WTC11 (cell line): ENCODE measurements at regions not wholly inside any gene's neighbourhood (a gene's known extent, or its start where the extent isn't known, plus 50 kb on each side); places are given as distances from the start of the nearest gene placed in this dataset.

ENCODE experiments used
- ATAC-seq: fragments of 200-7000 bp; cut with Tn5 transposase; 2 replicates; pipeline ENCODE4 v1.10.0; 2021; ENCODE audit warnings: mild to moderate bottlenecking, moderate library complexity
- CTCF ChIA-PET: fragments of 300-600 bp; sonication (Branson Sonifier 250); formaldehyde crosslinking; loops from one replicate; lab custom pipeline; 2021; ENCODE audit warnings: antibody characterized with exemption; lab: Charles Lee
- POLR2A ChIA-PET: fragments of 350-600 bp; sonication (Branson Sonifier 250); formaldehyde crosslinking; loops from one replicate; lab custom pipeline; 2021; ENCODE audit warnings: antibody characterized with exemption; lab: Charles Lee
- DNase-seq: peaks from one replicate; pipeline ENCODE4 v3.0.0; 2021; ENCODE audit warnings: low spot score
- H3K27ac Mint-ChIP-seq: 2 replicates; pipeline ENCODE4 v1.8.0; 2021; ENCODE audit warnings: mixed read lengths
- H3K27me3 Mint-ChIP-seq: 2 replicates; pipeline ENCODE4 v1.8.0; 2021; ENCODE audit warnings: low read depth, mild to moderate bottlenecking, moderate library complexity, mixed read lengths
- H3K36me3 Mint-ChIP-seq: 2 replicates; pipeline ENCODE4 v1.8.0; 2021; ENCODE audit warnings: mixed read lengths
- H3K4me1 Mint-ChIP-seq: 2 replicates; pipeline ENCODE4 v1.8.0; 2022; ENCODE audit warnings: mixed read lengths
- H3K4me3 Mint-ChIP-seq: 2 replicates; pipeline ENCODE4 v1.8.0; 2021; ENCODE audit warnings: mild to moderate bottlenecking, moderate library complexity, mixed read lengths
- H3K9me3 Mint-ChIP-seq: 2 replicates; pipeline ENCODE4 v1.8.0; 2021; ENCODE audit warnings: mixed read lengths
- ATF1 ChIP-seq: sonication (generic); formaldehyde crosslinking; IDR thresholded peaks from 2 replicates; pipeline ENCODE4 v1.8.1; 2023; ENCODE audit warnings: mild to moderate bottlenecking, moderate library complexity, missing genetic modification reagents
- ELF4 ChIP-seq: sonication (generic); formaldehyde crosslinking; IDR thresholded peaks from 2 replicates; pipeline ENCODE4 v1.8.1; 2022; ENCODE audit warnings: low read depth, mild to moderate bottlenecking, moderate library complexity, missing genetic modification reagents
- FOXK1 ChIP-seq: sonication (generic); formaldehyde crosslinking; IDR thresholded peaks from 2 replicates; pipeline ENCODE4 v1.8.0; 2022; ENCODE audit warnings: mild to moderate bottlenecking, moderate library complexity, missing genetic modification reagents
- FOXP1 ChIP-seq: sonication (generic); formaldehyde crosslinking; IDR thresholded peaks from 2 replicates; pipeline ENCODE4 v1.8.0; 2022; ENCODE audit warnings: missing genetic modification reagents, mild to moderate bottlenecking, moderate library complexity, borderline replicate concordance
- GRHL2 ChIP-seq: fragments of 250-450 bp; sonication (Bioruptor Pico); IDR thresholded peaks from 2 replicates; pipeline ENCODE4 v1.8.0; 2022; ENCODE audit warnings: mild to moderate bottlenecking, moderate library complexity; ENCODE audit not compliant: insufficient replicate concordance, severe bottlenecking
- JAZF1 ChIP-seq: fragments of 250-450 bp; sonication (Bioruptor Pico); IDR thresholded peaks from 2 replicates; pipeline ENCODE4 v1.9.0; 2021; ENCODE audit warnings: moderate library complexity, mild to moderate bottlenecking, inconsistent platforms
- JUN ChIP-seq: sonication (generic); formaldehyde crosslinking; IDR thresholded peaks from 2 replicates; pipeline ENCODE4 v1.8.0; 2023; ENCODE audit warnings: mild to moderate bottlenecking, missing genetic modification reagents
- OVOL2 ChIP-seq: fragments of 250-450 bp; sonication (Bioruptor Pico); IDR thresholded peaks from 2 replicates; pipeline ENCODE4 v1.9.0; 2021; ENCODE audit warnings: mild to moderate bottlenecking, borderline replicate concordance
- SOX15 ChIP-seq: fragments of 250-450 bp; sonication (Bioruptor Pico); IDR thresholded peaks from 2 replicates; pipeline ENCODE4 v1.9.0; 2021; ENCODE audit warnings: mild to moderate bottlenecking
- TEAD1 ChIP-seq: sonication (generic); formaldehyde crosslinking; IDR thresholded peaks from 2 replicates; pipeline ENCODE4 v1.8.0; 2022; ENCODE audit warnings: mild to moderate bottlenecking, missing genetic modification reagents
- ZBTB21 ChIP-seq: sonication (generic); formaldehyde crosslinking; IDR thresholded peaks from 2 replicates; pipeline ENCODE4 v1.8.1; 2023; ENCODE audit warnings: mild to moderate bottlenecking, missing genetic modification reagents, borderline replicate concordance
- ZNF121 ChIP-seq: sonication (generic); formaldehyde crosslinking; IDR thresholded peaks from 2 replicates; pipeline ENCODE4 v1.8.0; 2023; ENCODE audit warnings: missing genetic modification reagents
- ZNF232 ChIP-seq: sonication (generic); formaldehyde crosslinking; IDR thresholded peaks from 2 replicates; pipeline ENCODE4 v1.8.0; 2022; ENCODE audit warnings: mild to moderate bottlenecking, missing genetic modification reagents
- ZNF263 ChIP-seq: sonication (generic); formaldehyde crosslinking; IDR thresholded peaks from 2 replicates; pipeline ENCODE4 v1.8.1; 2022; ENCODE audit warnings: low read depth, mild to moderate bottlenecking, moderate library complexity, missing genetic modification reagents
- ZNF317 ChIP-seq: sonication (generic); formaldehyde crosslinking; IDR thresholded peaks from 2 replicates; pipeline ENCODE4 v1.8.1; 2023; ENCODE audit warnings: low read depth, mild to moderate bottlenecking, moderate library complexity, missing genetic modification reagents, borderline replicate concordance
- ZNF532 ChIP-seq: fragments of 250-450 bp; sonication (Bioruptor Pico); IDR thresholded peaks from 2 replicates; pipeline ENCODE4 v1.9.0; 2021; ENCODE audit warnings: mild to moderate bottlenecking, borderline replicate concordance
- TF ChIP-seq, protein P1 (sequence below): fragments of 250-450 bp; sonication (Bioruptor Pico); IDR thresholded peaks from 2 replicates; pipeline ENCODE4 v2.1.2; 2022; ENCODE audit warnings: mild to moderate bottlenecking, moderate library complexity
- TF ChIP-seq, protein P2 (sequence below): sonication (generic); formaldehyde crosslinking; IDR thresholded peaks from 2 replicates; pipeline ENCODE4 v1.8.0; 2023; ENCODE audit warnings: missing genetic modification reagents, mild to moderate bottlenecking, borderline replicate concordance
- TF ChIP-seq, protein P3 (sequence below): sonication (generic); formaldehyde crosslinking; IDR thresholded peaks from 2 replicates; pipeline ENCODE4 v1.8.1; 2022; ENCODE audit warnings: mild to moderate bottlenecking, moderate library complexity, missing genetic modification reagents

- Mint-ChIP-seq H3K9me3 (peaks cover 18% of the 10 kb centered on the region), H3K36me3 (no peaks in the 10 kb centered on the region)
These were observed 143.4 kb downstream of the MACROH2A1 start for GRCh38 chr5:135255461-135256178.

GRCh38 chr5:135254183-135254582 lies 144.8 kb downstream of the MACROH2A1 start:
- DNase-seq (no peak), ATAC-seq (no peak)
- Mint-ChIP-seq H3K9me3 (peaks cover 15% of the 10 kb centered on the region), H3K27me3 (no peaks in the 10 kb centered on the region; the same call in 1 of the 2 replicates), H3K27ac (no peak overlapping the region), H3K4me3 (no peak overlapping the region), H3K4me1 (no peaks in the 10 kb centered on the region), H3K36me3 (no peaks in the 10 kb centered on the region)
- CTCF ChIA-PET, result interaction anchor here (1.2 to 1.6 kb wide), 2 partner anchors 16 to 63 kb away, joined by 3 read pairs; no protein-coding TSS in a partner anchor
- TF ChIP-seq, protein P1, sequence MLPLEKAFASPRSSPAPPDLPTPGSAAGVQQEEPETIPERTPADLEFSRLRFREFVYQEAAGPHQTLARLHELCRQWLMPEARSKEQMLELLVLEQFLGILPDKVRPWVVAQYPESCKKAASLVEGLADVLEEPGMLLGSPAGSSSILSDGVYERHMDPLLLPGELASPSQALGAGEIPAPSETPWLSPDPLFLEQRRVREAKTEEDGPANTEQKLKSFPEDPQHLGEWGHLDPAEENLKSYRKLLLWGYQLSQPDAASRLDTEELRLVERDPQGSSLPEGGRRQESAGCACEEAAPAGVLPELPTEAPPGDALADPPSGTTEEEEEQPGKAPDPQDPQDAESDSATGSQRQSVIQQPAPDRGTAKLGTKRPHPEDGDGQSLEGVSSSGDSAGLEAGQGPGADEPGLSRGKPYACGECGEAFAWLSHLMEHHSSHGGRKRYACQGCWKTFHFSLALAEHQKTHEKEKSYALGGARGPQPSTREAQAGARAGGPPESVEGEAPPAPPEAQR (CRISPR knock-in tag), result no peak
- TF ChIP-seq ZNF317 (no peak), ZNF121 (no peak), ZNF532 (CRISPR knock-in tag) (no peak), ZBTB21 (CRISPR knock-in tag) (no peak), ELF4 (CRISPR knock-in tag) (no peak), ATF1 (no peak)
- TF ChIP-seq, protein P2, sequence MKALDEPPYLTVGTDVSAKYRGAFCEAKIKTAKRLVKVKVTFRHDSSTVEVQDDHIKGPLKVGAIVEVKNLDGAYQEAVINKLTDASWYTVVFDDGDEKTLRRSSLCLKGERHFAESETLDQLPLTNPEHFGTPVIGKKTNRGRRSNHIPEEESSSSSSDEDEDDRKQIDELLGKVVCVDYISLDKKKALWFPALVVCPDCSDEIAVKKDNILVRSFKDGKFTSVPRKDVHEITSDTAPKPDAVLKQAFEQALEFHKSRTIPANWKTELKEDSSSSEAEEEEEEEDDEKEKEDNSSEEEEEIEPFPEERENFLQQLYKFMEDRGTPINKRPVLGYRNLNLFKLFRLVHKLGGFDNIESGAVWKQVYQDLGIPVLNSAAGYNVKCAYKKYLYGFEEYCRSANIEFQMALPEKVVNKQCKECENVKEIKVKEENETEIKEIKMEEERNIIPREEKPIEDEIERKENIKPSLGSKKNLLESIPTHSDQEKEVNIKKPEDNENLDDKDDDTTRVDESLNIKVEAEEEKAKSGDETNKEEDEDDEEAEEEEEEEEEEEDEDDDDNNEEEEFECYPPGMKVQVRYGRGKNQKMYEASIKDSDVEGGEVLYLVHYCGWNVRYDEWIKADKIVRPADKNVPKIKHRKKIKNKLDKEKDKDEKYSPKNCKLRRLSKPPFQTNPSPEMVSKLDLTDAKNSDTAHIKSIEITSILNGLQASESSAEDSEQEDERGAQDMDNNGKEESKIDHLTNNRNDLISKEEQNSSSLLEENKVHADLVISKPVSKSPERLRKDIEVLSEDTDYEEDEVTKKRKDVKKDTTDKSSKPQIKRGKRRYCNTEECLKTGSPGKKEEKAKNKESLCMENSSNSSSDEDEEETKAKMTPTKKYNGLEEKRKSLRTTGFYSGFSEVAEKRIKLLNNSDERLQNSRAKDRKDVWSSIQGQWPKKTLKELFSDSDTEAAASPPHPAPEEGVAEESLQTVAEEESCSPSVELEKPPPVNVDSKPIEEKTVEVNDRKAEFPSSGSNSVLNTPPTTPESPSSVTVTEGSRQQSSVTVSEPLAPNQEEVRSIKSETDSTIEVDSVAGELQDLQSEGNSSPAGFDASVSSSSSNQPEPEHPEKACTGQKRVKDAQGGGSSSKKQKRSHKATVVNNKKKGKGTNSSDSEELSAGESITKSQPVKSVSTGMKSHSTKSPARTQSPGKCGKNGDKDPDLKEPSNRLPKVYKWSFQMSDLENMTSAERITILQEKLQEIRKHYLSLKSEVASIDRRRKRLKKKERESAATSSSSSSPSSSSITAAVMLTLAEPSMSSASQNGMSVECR (CRISPR knock-in tag), result no peak
- POLR2A ChIA-PET, result no interaction called here

More at GRCh38 chr5:135255461-135256178, 143.4 kb downstream of the MACROH2A1 start:
- DNase-seq, result no peak
- CTCF ChIA-PET, result interaction anchor here (1.6 kb wide), 1 partner anchor 64 kb away, joined by 3 read pairs; no protein-coding TSS in a partner anchor
- H3K27ac Mint-ChIP-seq, result no peak overlapping the region
- TF ChIP-seq TEAD1 (no peak), ZNF263 (CRISPR knock-in tag) (no peak), JUN (CRISPR knock-in tag) (no peak), OVOL2 (CRISPR knock-in tag) (no peak), FOXP1 (CRISPR knock-in tag) (no peak), JAZF1 (no peak), FOXK1 (CRISPR knock-in tag) (no peak), GRHL2 (no peak), ZNF232 (CRISPR knock-in tag) (no peak), SOX15 (CRISPR knock-in tag) (no peak)
- TF ChIP-seq, protein P3, sequence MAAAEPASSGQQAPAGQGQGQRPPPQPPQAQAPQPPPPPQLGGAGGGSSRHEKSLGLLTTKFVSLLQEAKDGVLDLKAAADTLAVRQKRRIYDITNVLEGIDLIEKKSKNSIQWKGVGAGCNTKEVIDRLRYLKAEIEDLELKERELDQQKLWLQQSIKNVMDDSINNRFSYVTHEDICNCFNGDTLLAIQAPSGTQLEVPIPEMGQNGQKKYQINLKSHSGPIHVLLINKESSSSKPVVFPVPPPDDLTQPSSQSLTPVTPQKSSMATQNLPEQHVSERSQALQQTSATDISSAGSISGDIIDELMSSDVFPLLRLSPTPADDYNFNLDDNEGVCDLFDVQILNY (CRISPR knock-in tag), result no peak
- TF ChIP-seq, all 79 proteins: peak for 0
- no peaks in the 10 kb centered on the region for H3K4me1 Mint-ChIP-seq
- ATAC-seq, result peak; percentile 48
- POLR2A ChIA-PET, result no interaction called here
- H3K4me3 Mint-ChIP-seq, result no peak overlapping the region
- H3K27me3 Mint-ChIP-seq, result no peaks in the 10 kb centered on the region; the same call in none of the 2 replicates
